Epithelial cell of esophagus (primary cell): ENCODE measurements at regions not wholly inside any gene's neighbourhood (a gene's known extent, or its start where the extent isn't known, plus 50 kb on each side); places are given as distances from the start of the nearest gene placed in this dataset.

ENCODE experiments used
- DNase-seq: peaks from one replicate; pipeline ENCODE4 v3.0.0; 2010; ENCODE audit warnings: low read depth
- H3K4me3 ChIP-seq: 2 replicates; pipeline ENCODE4 v1.5.1; 2011; ENCODE audit warnings: mild to moderate bottlenecking, low read length, control low read depth
- TF ChIP-seq, protein P1 (sequence below): IDR thresholded peaks from 2 replicates; pipeline ENCODE4 v1.5.1; 2011; ENCODE audit warnings: low read depth, mild to moderate bottlenecking, low read length, control low read depth, inconsistent platforms; ENCODE audit not compliant: insufficient read depth; ENCODE audit errors: missing control alignments

DNA sequence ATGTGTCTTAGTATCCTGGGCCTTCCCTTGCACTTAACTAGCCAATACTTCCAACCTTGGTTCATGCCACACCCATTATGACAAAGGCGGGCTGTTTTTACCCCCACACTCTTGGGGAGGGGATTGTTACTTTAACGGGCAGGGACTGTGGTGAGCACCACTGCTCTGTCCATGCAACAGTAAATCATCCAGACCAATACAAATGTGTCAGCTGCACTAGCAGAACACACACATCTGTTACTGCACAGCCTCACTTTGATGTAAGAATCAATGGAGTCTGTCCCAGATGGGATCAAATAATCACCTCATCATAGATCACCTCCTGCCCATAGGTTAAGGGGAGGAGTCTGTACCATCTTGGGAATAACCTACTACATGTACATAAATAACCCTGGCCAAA, 58.1 kb downstream of the NPAP1 start:
- H3K4me3 ChIP-seq: no peak overlapping the region
- DNase-seq: no peak
- TF ChIP-seq, protein P1, sequence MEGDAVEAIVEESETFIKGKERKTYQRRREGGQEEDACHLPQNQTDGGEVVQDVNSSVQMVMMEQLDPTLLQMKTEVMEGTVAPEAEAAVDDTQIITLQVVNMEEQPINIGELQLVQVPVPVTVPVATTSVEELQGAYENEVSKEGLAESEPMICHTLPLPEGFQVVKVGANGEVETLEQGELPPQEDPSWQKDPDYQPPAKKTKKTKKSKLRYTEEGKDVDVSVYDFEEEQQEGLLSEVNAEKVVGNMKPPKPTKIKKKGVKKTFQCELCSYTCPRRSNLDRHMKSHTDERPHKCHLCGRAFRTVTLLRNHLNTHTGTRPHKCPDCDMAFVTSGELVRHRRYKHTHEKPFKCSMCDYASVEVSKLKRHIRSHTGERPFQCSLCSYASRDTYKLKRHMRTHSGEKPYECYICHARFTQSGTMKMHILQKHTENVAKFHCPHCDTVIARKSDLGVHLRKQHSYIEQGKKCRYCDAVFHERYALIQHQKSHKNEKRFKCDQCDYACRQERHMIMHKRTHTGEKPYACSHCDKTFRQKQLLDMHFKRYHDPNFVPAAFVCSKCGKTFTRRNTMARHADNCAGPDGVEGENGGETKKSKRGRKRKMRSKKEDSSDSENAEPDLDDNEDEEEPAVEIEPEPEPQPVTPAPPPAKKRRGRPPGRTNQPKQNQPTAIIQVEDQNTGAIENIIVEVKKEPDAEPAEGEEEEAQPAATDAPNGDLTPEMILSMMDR: no peak

DNA sequence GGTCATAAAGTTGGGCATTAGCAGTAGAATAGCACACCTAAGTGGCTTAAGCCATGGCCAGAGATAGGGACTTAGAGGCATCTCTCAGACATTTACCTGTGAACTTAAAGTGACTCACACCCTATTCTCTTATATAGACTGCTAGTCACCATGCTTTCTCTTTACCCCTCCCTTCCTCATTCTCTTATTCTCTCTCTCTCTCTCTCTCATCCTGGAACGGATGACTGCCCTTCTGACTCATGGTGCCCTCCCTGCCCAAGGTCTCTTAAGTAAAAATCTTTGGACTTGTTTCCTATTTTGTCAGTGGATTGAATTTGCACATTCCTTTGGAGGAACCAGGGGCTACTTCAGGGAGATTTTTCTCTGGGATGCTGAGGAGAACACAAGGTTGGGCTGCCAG, 58.8 kb downstream of the NPAP1 start:
- TF ChIP-seq, protein P1: no peak
- no peak overlapping the region for H3K4me3 ChIP-seq
- DNase-seq: peak; percentile 41

DNA sequence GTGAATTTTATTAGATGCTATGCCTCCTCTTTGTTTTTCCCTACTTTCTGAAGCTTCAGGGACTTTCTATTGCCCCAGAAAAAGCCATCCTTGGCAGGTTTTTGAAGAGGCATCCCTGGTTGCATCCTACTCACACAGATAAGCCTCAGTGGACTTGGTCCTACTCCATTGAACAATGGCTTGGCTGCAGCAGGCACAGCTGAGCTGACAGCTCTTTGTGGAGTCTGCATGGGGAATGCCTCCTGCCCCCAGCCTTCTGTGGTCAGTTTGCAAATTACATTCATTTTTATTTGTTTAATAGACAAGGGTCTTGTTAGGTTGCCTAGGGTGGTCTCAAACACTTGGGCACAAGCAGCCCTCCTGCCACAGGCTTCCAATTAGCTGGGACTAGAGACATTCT, 69.7 kb downstream of the NPAP1 start:
- TF ChIP-seq, protein P1: no peak
- DNase-seq: no peak
- H3K4me3 ChIP-seq: no peak overlapping the region

DNA sequence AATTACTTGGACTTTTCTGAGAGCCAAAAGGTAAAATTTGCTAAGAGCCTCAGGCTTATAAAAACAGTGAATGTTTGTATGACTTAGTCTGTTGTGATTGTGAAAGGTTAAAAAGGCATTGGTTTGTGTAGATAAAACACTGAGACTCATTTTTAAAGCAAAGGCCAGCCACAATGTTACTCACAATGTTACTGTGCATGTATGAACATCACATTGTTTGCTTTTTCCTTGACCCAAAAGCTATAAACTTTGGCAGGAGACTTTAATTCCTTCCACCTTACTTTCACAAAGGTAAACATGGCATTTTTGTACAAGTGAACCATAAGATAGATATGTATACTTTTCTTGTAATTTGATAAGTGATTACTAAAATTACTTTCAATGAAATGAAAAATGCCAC, 70.5 kb downstream of the NPAP1 start:
- DNase-seq: peak; percentile 9
- TF ChIP-seq, protein P1: no peak
- no peak overlapping the region for H3K4me3 ChIP-seq

DNA sequence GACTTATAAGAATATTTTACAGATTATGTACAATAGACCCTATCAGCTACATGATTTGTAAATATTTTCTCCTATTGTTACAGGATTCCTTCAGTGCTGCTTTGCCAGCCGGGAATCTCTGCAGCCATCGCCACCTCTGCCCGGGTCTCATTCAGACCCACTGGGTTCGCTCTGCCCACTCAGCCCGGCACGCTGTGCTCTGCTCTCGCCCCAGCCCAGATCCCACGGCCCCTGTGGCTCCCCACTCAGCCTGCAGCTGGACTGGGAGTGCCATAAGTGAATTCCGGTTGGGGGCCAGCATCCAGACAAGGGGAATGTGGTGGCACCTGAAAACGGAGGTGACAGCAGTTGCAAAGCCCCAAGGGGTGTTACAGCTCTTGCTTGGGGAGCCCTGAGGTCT, 71.8 kb downstream of the NPAP1 start:
- no peak for DNase-seq
- TF ChIP-seq, protein P1: no peak
- H3K4me3 ChIP-seq: no peak overlapping the region

DNA sequence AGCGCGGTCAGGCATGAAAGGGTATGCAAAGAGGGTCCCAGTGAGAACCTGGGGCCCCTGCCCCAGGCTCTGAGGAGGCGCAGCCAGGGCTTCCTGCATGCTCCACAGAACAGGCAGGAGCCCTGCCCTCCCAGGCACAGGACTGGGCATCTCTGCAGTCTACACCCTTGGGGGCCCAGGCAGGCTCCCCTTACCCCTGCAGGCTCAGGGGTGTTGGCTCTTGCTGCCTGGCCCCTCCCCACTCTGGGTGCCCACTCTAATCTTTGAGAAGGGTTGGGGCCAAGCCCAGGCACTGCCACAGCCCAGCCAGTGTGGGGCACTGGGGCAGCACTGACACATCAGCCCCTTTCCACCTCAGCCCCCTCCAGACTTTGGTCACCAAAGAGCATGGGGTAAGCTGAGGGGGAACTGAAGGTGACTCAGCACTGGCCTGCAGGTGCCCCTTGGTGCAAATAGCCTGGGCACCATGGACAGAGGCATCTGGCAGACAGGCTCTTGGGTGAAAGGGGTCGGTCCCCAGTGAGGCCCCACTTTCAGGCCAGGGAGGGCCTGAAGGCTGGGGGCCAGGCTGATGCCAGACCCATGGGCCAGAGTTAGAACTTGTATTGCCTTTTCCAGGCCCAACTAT, 73.4 kb downstream of the NPAP1 start:
- H3K4me3 ChIP-seq: no peak overlapping the region
- TF ChIP-seq, protein P1: no peak
- no peak for DNase-seq

DNA sequence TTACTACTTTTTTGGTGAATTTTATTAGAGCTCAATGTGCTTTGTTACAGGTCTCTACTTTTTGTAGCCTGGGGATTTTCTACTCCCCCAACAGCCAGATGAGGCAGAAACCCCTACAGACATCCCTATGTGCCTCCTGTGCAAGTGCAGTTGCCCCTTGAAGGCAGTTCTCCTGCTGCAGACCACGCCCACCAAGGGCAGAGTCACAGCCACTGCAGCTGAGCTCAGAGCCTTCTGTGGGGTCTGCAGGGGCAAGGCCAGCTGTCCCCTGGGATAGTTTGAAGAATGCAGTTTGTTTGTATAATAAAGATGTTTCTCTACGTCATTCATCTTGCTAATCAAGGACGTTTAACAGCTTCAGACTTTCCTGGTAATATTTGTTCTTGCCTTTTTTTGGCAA, 76.8 kb downstream of the NPAP1 start:
- H3K4me3 ChIP-seq: no peak overlapping the region
- TF ChIP-seq, protein P1: no peak

More for the DNA sequence above, 76.8 kb downstream of the NPAP1 start:
- DNase-seq: no peak
